GM12878 (cell line): ENCODE measurements at regions not wholly inside any gene's neighbourhood (a gene's known extent, or its start where the extent isn't known, plus 50 kb on each side); places are given as distances from the start of the nearest gene placed in this dataset.

Experiments
- ATAC-seq: fragments of 200-7000 bp; cut with Tn5 transposase; 3 replicates; pipeline ENCODE4 v1.9.1; 2020; ENCODE audit warnings: mild to moderate bottlenecking, moderate library complexity
- BruUV-seq: library from RNA; stranded (reverse); fragments of 400-500 nt; replicated peaks from 2 replicates; lab custom pipeline; 2021; lab: Mats Ljungman, UMichigan
- CTCF ChIA-PET: fragments of 300-600 bp; sonication (Branson Sonifier 250); formaldehyde crosslinking; extraction: SDS; loops from one replicate; lab custom pipeline; 2021; ENCODE audit warnings: inconsistent platforms; lab: Yijun Ruan, JAX
- POLR2A ChIA-PET: fragments of 350-600 bp; formaldehyde crosslinking; extraction: SDS; loops from one replicate; lab custom pipeline; 2021; ENCODE audit warnings: inconsistent platforms; lab: Charles Lee
- RAD21 ChIA-PET: fragments of 300-600 bp; sonication (Branson Sonifier 250); formaldehyde crosslinking; loops from one replicate; lab custom pipeline; 2023; ENCODE audit warnings: antibody characterized with exemption; ENCODE audit not compliant: unreplicated experiment; lab: Charles Lee
- SMC1A ChIA-PET: fragments of 300-600 bp; sonication (Branson Sonifier 250); formaldehyde crosslinking; loops from one replicate; lab custom pipeline; 2023; ENCODE audit not compliant: unreplicated experiment, uncharacterized antibody; lab: Charles Lee
- DNase-seq: peaks from one replicate; pipeline ENCODE4 v3.0.0-alpha.2; 2011; ENCODE audit warnings: low read depth, low spot score
- FAIRE-seq: peaks from 3 replicates; lab custom pipeline; 2011; peaks lifted over from hg19 to GRCh38; lab: Jason Lieb, UNC
- H2AFZ ChIP-seq: 2 replicates; pipeline ENCODE4 v1.6.0; 2011; ENCODE audit warnings: low read depth, low read length, control low read depth; ENCODE audit not compliant: control insufficient read depth
- H3K27ac ChIP-seq: 2 replicates; pipeline ENCODE4 v1.5.1; 2011; ENCODE audit warnings: control low read depth; ENCODE audit not compliant: control insufficient read depth, insufficient read depth
- H3K27me3 ChIP-seq, 2 experiments: replicated peaks in 1 of 2; 2 replicates each; pipeline versions ENCODE4 v1.6.0 to v1.6.1; 2011; ENCODE audit warnings: low read length in 1 of 2; ENCODE audit not compliant: control insufficient read depth in 2 of 2, insufficient read depth in 2 of 2
- H3K36me3 ChIP-seq, 2 experiments: 2 replicates each; pipeline ENCODE4 v1.5.1; 2011; ENCODE audit warnings: low read length in 1 of 2; ENCODE audit not compliant: control insufficient read depth in 2 of 2, insufficient read depth in 2 of 2
- H3K4me1 ChIP-seq: 2 replicates; pipeline ENCODE4 v1.6.1; 2011; ENCODE audit warnings: mild to moderate bottlenecking, low read length, moderate library complexity, mixed read lengths; ENCODE audit not compliant: control insufficient read depth, insufficient read depth
- H3K4me2 ChIP-seq: 2 replicates; pipeline ENCODE4 v1.6.0; 2011; ENCODE audit warnings: control low read depth; ENCODE audit not compliant: control insufficient read depth, insufficient read depth
- H3K4me3 ChIP-seq: fragments of 200-600 bp; sonication (generic); 2 replicates; pipeline ENCODE4 v1.5.1; 2016
- H3K79me2 ChIP-seq: 2 replicates; pipeline ENCODE4 v1.6.0; 2011; ENCODE audit warnings: low read length; ENCODE audit not compliant: control insufficient read depth, insufficient read depth
- H3K9ac ChIP-seq: 2 replicates; pipeline ENCODE4 v1.8.0; 2011; ENCODE audit warnings: low read length, control low read depth, mixed read lengths; ENCODE audit not compliant: control insufficient read depth, insufficient read depth
- H3K9me3 ChIP-seq: replicated peaks from 3 replicates; pipeline ENCODE4 v1.5.1; 2011; ENCODE audit warnings: mild to moderate bottlenecking, low read length; ENCODE audit not compliant: control insufficient read depth, insufficient read depth
- H4K20me1 ChIP-seq: 2 replicates; pipeline ENCODE4 v1.6.0; 2011; ENCODE audit not compliant: control insufficient read depth, insufficient read depth
- ATF3 ChIP-seq: IDR thresholded peaks from 2 replicates; pipeline ENCODE4 v1.6.1; 2011; ENCODE audit warnings: low read depth, mild to moderate bottlenecking, low read length, moderate library complexity, borderline replicate concordance; ENCODE audit errors: extremely low read depth
- BCL3 ChIP-seq: IDR thresholded peaks from 2 replicates; pipeline ENCODE4 v1.6.1; 2011; ENCODE audit warnings: borderline replicate concordance, low read depth, mild to moderate bottlenecking, moderate library complexity, low read length; ENCODE audit not compliant: insufficient read depth, poor library complexity, severe bottlenecking
- BHLHE40 ChIP-seq, 2 experiments: fragments of 450-650 bp in 1 of 2; IDR thresholded peaks; 2 replicates each; pipeline ENCODE4 v1.6.1; 2011 to 2017; ENCODE audit warnings: low read depth in 2 of 2, borderline replicate concordance in 1 of 2, improper control_type of control experiment in 1 of 2, low read length in 1 of 2, mild to moderate bottlenecking in 1 of 2
- BRCA1 ChIP-seq: IDR thresholded peaks from 2 replicates; pipeline ENCODE4 v1.6.1; 2011; ENCODE audit warnings: low read depth, low read length, improper control_type of control experiment
- CBX3 ChIP-seq: fragments of 200-600 bp; sonication (generic); IDR thresholded peaks from 2 replicates; pipeline ENCODE4 v1.6.1; 2016; ENCODE audit warnings: low read depth, borderline replicate concordance
- CHD4 ChIP-seq: fragments of 200-600 bp; sonication (generic); IDR thresholded peaks from 2 replicates; pipeline ENCODE4 v1.6.1; 2016; ENCODE audit warnings: mild to moderate bottlenecking
- DPF2 ChIP-seq: fragments of 450-650 bp; IDR thresholded peaks from 2 replicates; pipeline ENCODE4 v1.6.1; 2017; ENCODE audit warnings: mild to moderate bottlenecking
- HCFC1 ChIP-seq: fragments of 150-350 bp; IDR thresholded peaks from 2 replicates; pipeline ENCODE4 v1.6.1; 2014; ENCODE audit warnings: low read length
- HDAC2 ChIP-seq: fragments of 200-600 bp; sonication (generic); IDR thresholded peaks from 2 replicates; pipeline ENCODE4 v1.6.1; 2017
- MEF2A ChIP-seq: IDR thresholded peaks from 2 replicates; pipeline ENCODE4 v1.6.1; 2011; ENCODE audit warnings: low read depth, mild to moderate bottlenecking, low read length, moderate library complexity; ENCODE audit not compliant: insufficient read depth
- MXI1 ChIP-seq: fragments of 150-350 bp; IDR thresholded peaks from 2 replicates; pipeline ENCODE4 v1.6.1; 2011; ENCODE audit warnings: low read depth, mild to moderate bottlenecking, inconsistent platforms, low read length, improper control_type of control experiment
- POLR2A ChIP-seq: IDR thresholded peaks from 2 replicates; pipeline ENCODE4 v1.6.1; 2011; ENCODE audit warnings: low read depth, mild to moderate bottlenecking, low read length
- RCOR1 ChIP-seq: conservative IDR thresholded peaks from 2 replicates; pipeline ENCODE4 v1.6.1; 2012; ENCODE audit warnings: low read depth, low read length, improper control_type of control experiment
- TAF1 ChIP-seq: IDR thresholded peaks from 2 replicates; pipeline ENCODE4 v1.6.1; 2011; ENCODE audit warnings: mild to moderate bottlenecking, low read depth, low read length, borderline replicate concordance
- TBL1XR1 ChIP-seq: IDR thresholded peaks from 2 replicates; pipeline ENCODE4 v1.6.1; 2012; ENCODE audit warnings: low read depth, low read length, improper control_type of control experiment
- ZBTB11 ChIP-seq: fragments of 450-650 bp; formaldehyde crosslinking; IDR thresholded peaks from 2 replicates; pipeline ENCODE4 v1.5.0; 2022; ENCODE audit warnings: mild to moderate bottlenecking, missing genetic modification characterization
- ZNF24 ChIP-seq: fragments of 450-650 bp; IDR thresholded peaks from 2 replicates; pipeline ENCODE4 v1.6.1; 2017; ENCODE audit warnings: antibody characterized with exemption, mild to moderate bottlenecking
- ZNF384 ChIP-seq: IDR thresholded peaks from 2 replicates; pipeline ENCODE4 v1.6.1; 2012; ENCODE audit warnings: low read depth, mild to moderate bottlenecking, low read length, improper control_type of control experiment, borderline replicate concordance
- WGBS: methylation state at CpG from one replicate; pipeline ENCODE4 v1.1.6; 2016; ENCODE audit warnings: low lambda C conversion rate; ENCODE audit not compliant: insufficient replicate concordance, insufficient coverage; ENCODE audit errors: missing lambda C conversion rate; 5-methylcytosine and 5-hydroxymethylcytosine counted together
- in situ Hi-C: fragments of 300-500 bp; cut with MboI; formaldehyde crosslinking; loops from 9 replicates; pipeline ENCODE4 v1.14.3; 2018; ENCODE audit warnings: mixed read lengths
- intact Hi-C: fragments of 100-400 bp; cut with micrococcal nuclease; formaldehyde crosslinking; loops from one replicate; pipeline ENCODE4 v1.14.2; 2022; ENCODE audit not compliant: unreplicated experiment

- no peak overlapping the region for H2AFZ ChIP-seq
- H3K27ac ChIP-seq, result no peak overlapping the region
- no peaks in the 10 kb centered on the region for H3K79me2 ChIP-seq
- intact Hi-C loops, result loop anchor here (10.0 kb wide), 1 partner anchor 1297 kb away; no protein-coding TSS in a partner anchor
- WGBS, result 32% methylated on average over 4 of the region's 4 CpGs
- no TSS peak for BruUV-seq
- in situ Hi-C loops, result no loop called here
- CTCF ChIA-PET, result no interaction called here
- no peaks in the 10 kb centered on the region for H3K36me3 ChIP-seq
- H4K20me1 ChIP-seq, result no peaks in the 10 kb centered on the region
- no peaks in the 10 kb centered on the region for H3K4me1 ChIP-seq
- no peak overlapping the region for H3K4me2 ChIP-seq
- SMC1A ChIA-PET, result no interaction called here
- H3K9ac ChIP-seq, result no peak overlapping the region
- no peaks in the 10 kb centered on the region for H3K27me3 ChIP-seq
- no peaks in the 10 kb centered on the region for H3K9me3 ChIP-seq
- no peak for TF ChIP-seq MXI1
- no peak for TF ChIP-seq MEF2A
- TF ChIP-seq ZNF24, result no peak
- TF ChIP-seq CBX3, result no peak
- TF ChIP-seq ZBTB11 (CRISPR knock-in tag), result no peak
- TF ChIP-seq POLR2A, result no peak
- TF ChIP-seq TBL1XR1, result no peak
- no peak for TF ChIP-seq BHLHE40 (IDR thresholded peaks at IDR 0.05; ENCODE audit: borderline replicate concordance in 1 of 2, low read depth in 2 of 2, low read length in 1 of 2)
- TF ChIP-seq ATF3, result no peak
- no peak for TF ChIP-seq RCOR1
- TF ChIP-seq HDAC2, result no peak
- no peak for TF ChIP-seq BCL3
- TF ChIP-seq ZNF384, result no peak
- TF ChIP-seq TAF1, result no peak
- no peak for TF ChIP-seq BRCA1
- no peak for TF ChIP-seq HCFC1
- no peak for TF ChIP-seq CHD4
- no peak for TF ChIP-seq DPF2
- POLR2A ChIA-PET, result no interaction called here
- H3K4me3 ChIP-seq, result no peak overlapping the region
- DNase-seq (no peak), FAIRE-seq (no peak), ATAC-seq (no peak)
- RAD21 ChIA-PET, result no interaction called here
Measured at GRCh38 chr2:150341982-150342680, 145.3 kb downstream of the RND3 start.
